Endothelial cell (in vitro differentiated cells): ENCODE measurements at regions not wholly inside any gene's neighbourhood (a gene's known extent, or its start where the extent isn't known, plus 50 kb on each side); places are given as distances from the start of the nearest gene placed in this dataset.

Experiments used
- DNase-seq: peaks from one replicate; pipeline ENCODE4 v3.0.0; 2021; ENCODE audit warnings: low spot score
- H3K27ac Mint-ChIP-seq: one replicate; pipeline ENCODE4 v1.8.0; 2021; ENCODE audit warnings: mixed read lengths, inconsistent platforms; ENCODE audit not compliant: unreplicated experiment
- H3K27me3 Mint-ChIP-seq: one replicate; pipeline ENCODE4 v1.8.0; 2021; ENCODE audit warnings: mild to moderate bottlenecking, moderate library complexity, mixed read lengths, inconsistent platforms; ENCODE audit not compliant: unreplicated experiment
- H3K36me3 Mint-ChIP-seq: one replicate; pipeline ENCODE4 v1.8.0; 2021; ENCODE audit warnings: mild to moderate bottlenecking, low read depth, mixed read lengths, inconsistent platforms; ENCODE audit not compliant: unreplicated experiment
- H3K4me1 Mint-ChIP-seq: one replicate; pipeline ENCODE4 v1.8.0; 2021; ENCODE audit warnings: mild to moderate bottlenecking, mixed read lengths, inconsistent platforms; ENCODE audit not compliant: unreplicated experiment
- H3K4me3 Mint-ChIP-seq: one replicate; pipeline ENCODE4 v1.8.0; 2021; ENCODE audit warnings: mild to moderate bottlenecking, mixed read lengths, inconsistent platforms; ENCODE audit not compliant: unreplicated experiment
- H3K9me3 Mint-ChIP-seq: one replicate; pipeline ENCODE4 v1.8.0; 2021; ENCODE audit warnings: mixed read lengths, inconsistent platforms; ENCODE audit not compliant: unreplicated experiment
- CTCF ChIP-seq: fragments of 200-600 bp; sonication (generic); IDR thresholded peaks from one replicate; pipeline ENCODE4 v1.5.0; 2021; ENCODE audit warnings: antibody characterized with exemption; ENCODE audit not compliant: unreplicated experiment

GRCh38 chr13:95470574-95471366 is 81.8 kb upstream of the CLDN10 start:
- TF ChIP-seq CTCF, result no peak
- no peak overlapping the region for H3K4me3 Mint-ChIP-seq
- peaks cover 2% of the 10 kb centered on the region for H3K27me3 Mint-ChIP-seq
- no peak for DNase-seq
- H3K4me1 Mint-ChIP-seq, result peaks cover 13% of the 10 kb centered on the region
- H3K27ac Mint-ChIP-seq, result peak overlapping the region; percentile 31
- no peaks in the 10 kb centered on the region for H3K9me3 Mint-ChIP-seq
- H3K36me3 Mint-ChIP-seq, result no peaks in the 10 kb centered on the region

- TF ChIP-seq CTCF, result no peak
- DNase-seq, result no peak
- Mint-ChIP-seq H3K4me1 (peaks cover 13% of the 10 kb centered on the region), H3K9me3 (no peaks in the 10 kb centered on the region), H3K36me3 (no peaks in the 10 kb centered on the region), H3K27ac (no peak overlapping the region), H3K27me3 (peaks cover 3% of the 10 kb centered on the region), H3K4me3 (no peak overlapping the region)
These were observed 80.6 kb upstream of the CLDN10 start for GRCh38 chr13:95471960-95472359.

- no peaks in the 10 kb centered on the region for H3K36me3 Mint-ChIP-seq
- DNase-seq, result peak; percentile 22
These were observed 77.5 kb upstream of the CLDN10 start for GRCh38 chr13:95474992-95475391.

GRCh38 chr13:95477187-95477586 is 75.3 kb upstream of the CLDN10 start:
- Mint-ChIP-seq H3K4me3 (no peak overlapping the region), H3K36me3 (no peaks in the 10 kb centered on the region), H3K27me3 (peaks cover 3% of the 10 kb centered on the region), H3K27ac (no peak overlapping the region), H3K9me3 (no peaks in the 10 kb centered on the region), H3K4me1 (peaks cover 14% of the 10 kb centered on the region)
- no peak for DNase-seq
- TF ChIP-seq CTCF, result no peak

More at GRCh38 chr13:95474992-95475391, 77.5 kb upstream of the CLDN10 start:
- Mint-ChIP-seq H3K4me1 (peaks cover 15% of the 10 kb centered on the region), H3K27ac (no peak overlapping the region), H3K9me3 (no peaks in the 10 kb centered on the region), H3K4me3 (no peak overlapping the region), H3K27me3 (peaks cover 3% of the 10 kb centered on the region)
- TF ChIP-seq CTCF, result no peak

- Mint-ChIP-seq H3K4me1 (peaks cover 10% of the 10 kb centered on the region), H3K27ac (no peak overlapping the region), H3K9me3 (no peaks in the 10 kb centered on the region), H3K4me3 (no peak overlapping the region), H3K36me3 (no peaks in the 10 kb centered on the region), H3K27me3 (peaks cover 5% of the 10 kb centered on the region)
- DNase-seq, result no peak
- TF ChIP-seq CTCF, result no peak
These were observed 72.8 kb upstream of the CLDN10 start for GRCh38 chr13:95479731-95480130.
